Left ventricle myocardium inferior (tissue), 1 donor: ENCODE measurements at regions not wholly inside any gene's neighbourhood (a gene's known extent, or its start where the extent isn't known, plus 50 kb on each side); places are given as distances from the start of the nearest gene placed in this dataset.

Experiments
- DNase-seq: peaks from one replicate; pipeline ENCODE4 v3.0.0-alpha.2; 2020
- H3K27ac ChIP-seq: fragments of 200-600 bp; replicated peaks from 2 replicates; pipeline ENCODE4 v1.8.0; 2021
- H3K27me3 ChIP-seq: fragments of 200-600 bp; 2 replicates; pipeline ENCODE4 v1.8.0; 2021; ENCODE audit warnings: low read depth
- H3K36me3 ChIP-seq: fragments of 200-600 bp; 2 replicates; pipeline ENCODE4 v1.8.0; 2021
- H3K4me1 ChIP-seq: fragments of 200-600 bp; 2 replicates; pipeline ENCODE4 v1.8.0; 2021
- H3K4me3 ChIP-seq: fragments of 200-600 bp; 2 replicates; pipeline ENCODE4 v1.8.0; 2021; ENCODE audit warnings: mild to moderate bottlenecking, moderate library complexity
- H3K9me3 ChIP-seq: fragments of 200-600 bp; replicated peaks from 2 replicates; pipeline ENCODE4 v1.8.0; 2021
- intact Hi-C: fragments of 100-400 bp; cut with micrococcal nuclease; formaldehyde crosslinking; loops from one replicate; pipeline ENCODE4 v1.11.0; 2022
- TF ChIP-seq, protein P1 (sequence below): fragments of 200-600 bp; IDR thresholded peaks from 2 replicates; pipeline ENCODE4 v1.8.0; 2021; ENCODE audit warnings: antibody characterized with exemption, mild to moderate bottlenecking, borderline replicate concordance
- donor health status: DM: no; HTN: yes; CAD: no; lungs with severe emphysema.

DNA sequence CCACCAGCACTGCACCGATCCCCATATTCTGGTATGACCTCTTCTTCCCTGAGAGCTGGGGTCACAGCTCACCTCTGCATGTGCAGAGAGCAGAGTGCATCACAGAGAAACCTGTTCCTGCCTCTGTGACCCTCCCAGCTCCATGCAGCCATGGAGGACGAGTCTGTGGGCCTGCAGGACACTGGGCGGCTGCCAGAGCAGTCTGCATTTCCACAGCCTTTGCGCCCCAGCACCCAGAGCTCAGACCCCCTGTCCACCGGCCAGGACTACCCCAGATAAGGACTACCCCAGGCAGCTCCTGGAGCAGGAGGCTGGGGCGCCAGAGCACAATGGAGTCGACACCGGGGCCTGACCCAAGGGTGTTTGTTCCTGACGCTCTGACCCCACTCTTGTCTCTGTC, 308.1 kb upstream of the IRX1 start:
- no peak for DNase-seq
- Histone ChIP-seq H3K9me3 (no peaks in the 10 kb centered on the region), H3K36me3 (no peaks in the 10 kb centered on the region), H3K27ac (no peak overlapping the region), H3K27me3 (peaks cover 43% of the 10 kb centered on the region), H3K4me3 (no peak overlapping the region), H3K4me1 (no peaks in the 10 kb centered on the region)
- TF ChIP-seq, protein P1, sequence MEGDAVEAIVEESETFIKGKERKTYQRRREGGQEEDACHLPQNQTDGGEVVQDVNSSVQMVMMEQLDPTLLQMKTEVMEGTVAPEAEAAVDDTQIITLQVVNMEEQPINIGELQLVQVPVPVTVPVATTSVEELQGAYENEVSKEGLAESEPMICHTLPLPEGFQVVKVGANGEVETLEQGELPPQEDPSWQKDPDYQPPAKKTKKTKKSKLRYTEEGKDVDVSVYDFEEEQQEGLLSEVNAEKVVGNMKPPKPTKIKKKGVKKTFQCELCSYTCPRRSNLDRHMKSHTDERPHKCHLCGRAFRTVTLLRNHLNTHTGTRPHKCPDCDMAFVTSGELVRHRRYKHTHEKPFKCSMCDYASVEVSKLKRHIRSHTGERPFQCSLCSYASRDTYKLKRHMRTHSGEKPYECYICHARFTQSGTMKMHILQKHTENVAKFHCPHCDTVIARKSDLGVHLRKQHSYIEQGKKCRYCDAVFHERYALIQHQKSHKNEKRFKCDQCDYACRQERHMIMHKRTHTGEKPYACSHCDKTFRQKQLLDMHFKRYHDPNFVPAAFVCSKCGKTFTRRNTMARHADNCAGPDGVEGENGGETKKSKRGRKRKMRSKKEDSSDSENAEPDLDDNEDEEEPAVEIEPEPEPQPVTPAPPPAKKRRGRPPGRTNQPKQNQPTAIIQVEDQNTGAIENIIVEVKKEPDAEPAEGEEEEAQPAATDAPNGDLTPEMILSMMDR = no peak
- intact Hi-C loops = no loop called here

DNA sequence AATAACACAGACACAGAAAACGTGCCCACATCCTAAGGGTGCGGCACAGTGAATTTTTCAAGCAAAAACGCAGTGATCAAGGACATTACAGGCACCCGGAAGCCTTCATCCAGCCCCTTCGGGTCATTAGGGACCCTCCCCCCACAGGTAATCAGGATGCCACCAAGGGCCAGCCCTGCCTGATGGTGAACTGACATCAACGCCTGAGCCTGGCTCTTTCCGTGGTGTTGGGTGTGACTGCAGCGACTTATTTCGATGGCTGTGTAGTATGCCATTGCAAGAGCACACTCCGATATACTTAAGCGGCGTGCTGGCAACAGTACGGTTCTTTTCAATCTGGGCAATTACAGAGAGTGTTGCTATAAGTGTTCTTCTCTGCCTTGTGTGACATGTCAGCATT, 310.0 kb upstream of the IRX1 start:
- Histone ChIP-seq H3K27me3 (peaks cover 60% of the 10 kb centered on the region), H3K27ac (no peak overlapping the region), H3K4me1 (no peaks in the 10 kb centered on the region), H3K9me3 (no peaks in the 10 kb centered on the region), H3K36me3 (no peaks in the 10 kb centered on the region), H3K4me3 (no peak overlapping the region)
- intact Hi-C loops = no loop called here
- no peak for DNase-seq
- TF ChIP-seq, protein P1 = no peak

DNA sequence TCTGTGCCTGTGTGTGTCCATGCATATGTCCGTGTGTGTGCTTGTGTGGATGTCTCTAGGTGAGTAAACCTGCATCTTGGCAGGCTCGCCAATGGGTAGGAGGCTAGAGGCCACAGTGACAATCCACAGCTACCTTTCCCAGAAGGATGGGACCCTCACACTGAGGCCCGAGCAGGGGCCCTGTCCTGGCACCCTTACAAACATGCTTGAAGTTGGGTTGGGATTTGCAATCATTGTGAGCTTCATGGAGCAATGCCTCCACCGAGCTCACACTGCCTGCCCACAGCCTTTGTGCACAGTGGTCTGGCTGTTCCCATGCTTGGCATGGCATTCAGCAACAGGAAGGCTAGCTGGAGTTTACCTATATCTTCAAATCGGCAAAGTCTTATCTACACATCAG, 311.1 kb upstream of the IRX1 start:
- H3K4me3 ChIP-seq = no peak overlapping the region
- H3K27me3 ChIP-seq = peaks cover 62% of the 10 kb centered on the region
- no peaks in the 10 kb centered on the region for H3K9me3 ChIP-seq
- TF ChIP-seq, protein P1 = no peak
- intact Hi-C loops = no loop called here
- no peak for DNase-seq
- H3K36me3 ChIP-seq = no peaks in the 10 kb centered on the region
- H3K27ac ChIP-seq = no peak overlapping the region
- no peaks in the 10 kb centered on the region for H3K4me1 ChIP-seq

DNA sequence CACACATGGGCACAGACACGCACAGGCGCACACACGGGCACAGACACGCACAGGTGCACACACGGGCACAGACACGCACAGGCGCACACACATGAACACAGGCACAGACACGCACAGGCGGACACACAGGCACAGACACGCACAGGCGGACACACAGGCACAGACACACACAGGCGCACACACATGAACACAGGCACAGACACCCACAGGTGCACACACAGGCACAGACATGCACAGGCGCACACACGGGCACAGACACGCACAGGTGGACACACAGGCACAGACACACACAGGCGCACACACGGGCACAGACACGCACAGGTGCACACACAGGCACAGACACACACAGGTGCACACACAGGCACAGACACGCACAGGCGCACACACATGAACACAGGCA, 312.8 kb upstream of the IRX1 start:
- H3K27me3 ChIP-seq = peaks cover 52% of the 10 kb centered on the region
- no peaks in the 10 kb centered on the region for H3K9me3 ChIP-seq
- intact Hi-C loops = no loop called here
- TF ChIP-seq, protein P1 = no peak
- no peak overlapping the region for H3K4me3 ChIP-seq
- DNase-seq = no peak
- H3K27ac ChIP-seq = no peak overlapping the region
- no peaks in the 10 kb centered on the region for H3K4me1 ChIP-seq
- no peaks in the 10 kb centered on the region for H3K36me3 ChIP-seq

DNA sequence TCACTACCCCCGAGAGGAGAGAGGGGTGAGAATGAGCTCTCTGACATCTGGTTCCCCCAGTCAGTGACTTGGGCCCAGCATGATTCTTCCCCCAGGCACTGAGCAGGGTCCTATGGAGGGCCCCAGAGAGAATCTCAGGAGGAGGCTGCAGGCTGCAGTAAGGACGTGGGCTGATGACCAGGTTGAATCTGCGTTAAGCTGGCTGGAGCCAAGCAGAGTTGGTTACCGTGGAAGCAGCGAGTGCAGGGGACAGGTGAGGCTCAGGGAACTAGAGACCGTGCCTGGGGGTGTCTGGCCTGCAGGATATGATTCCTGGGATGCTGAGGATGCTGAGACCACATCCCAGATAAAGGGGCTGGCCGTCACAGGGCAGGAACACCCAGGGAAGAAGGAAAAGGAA, 314.3 kb upstream of the IRX1 start:
- intact Hi-C loops = no loop called here
- Histone ChIP-seq H3K36me3 (no peaks in the 10 kb centered on the region), H3K9me3 (no peaks in the 10 kb centered on the region), H3K4me3 (no peak overlapping the region), H3K27ac (no peak overlapping the region), H3K4me1 (no peaks in the 10 kb centered on the region), H3K27me3 (peaks cover 51% of the 10 kb centered on the region)
- TF ChIP-seq, protein P1 = no peak
- no peak for DNase-seq

DNA sequence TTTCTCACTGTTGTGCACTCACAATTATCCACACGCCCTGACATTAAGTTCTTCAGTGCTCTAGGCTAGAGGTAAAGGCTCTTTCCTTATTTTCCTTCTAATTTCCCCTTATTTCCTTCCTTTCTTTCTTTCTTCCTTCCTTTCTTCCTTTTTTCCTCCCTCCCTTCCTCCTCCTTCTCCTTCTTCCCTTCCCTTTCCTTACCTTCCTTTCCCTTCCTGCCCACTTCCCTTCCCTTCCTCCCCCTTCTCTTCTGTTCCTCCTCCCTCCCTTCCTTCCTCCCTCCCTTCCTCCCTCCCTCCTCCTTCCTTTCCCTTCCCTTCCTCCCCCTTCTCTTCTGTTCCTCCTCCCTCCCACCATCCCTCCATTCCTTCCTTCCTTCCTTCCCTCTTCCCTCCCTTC, 317.0 kb upstream of the IRX1 start:
- Histone ChIP-seq H3K4me3 (no peak overlapping the region), H3K27me3 (peaks cover 55% of the 10 kb centered on the region), H3K4me1 (no peaks in the 10 kb centered on the region), H3K27ac (no peak overlapping the region), H3K36me3 (no peaks in the 10 kb centered on the region), H3K9me3 (no peaks in the 10 kb centered on the region)
- DNase-seq = no peak
- TF ChIP-seq, protein P1 = no peak
- intact Hi-C loops = no loop called here
